Activated CD8-positive, alpha-beta memory T cell treated with anti-CD3 and anti-CD28 coated beads, Interleukin-2, amount 50 U/mL, for 24 hours (primary cell): ENCODE measurements at regions not wholly inside any gene's neighbourhood (a gene's known extent, or its start where the extent isn't known, plus 50 kb on each side); places are given as distances from the start of the nearest gene placed in this dataset.
"Not testable (repeated sequence)": the region's sequence is repeated elsewhere in the genome, so short reads cannot be mapped to it uniquely, and the experiment has no call there.

Experiments used
- DNase-seq: peaks from one replicate; pipeline ENCODE4 v3.0.0-alpha.2; 2020; ENCODE audit errors: extremely low read depth

DNA sequence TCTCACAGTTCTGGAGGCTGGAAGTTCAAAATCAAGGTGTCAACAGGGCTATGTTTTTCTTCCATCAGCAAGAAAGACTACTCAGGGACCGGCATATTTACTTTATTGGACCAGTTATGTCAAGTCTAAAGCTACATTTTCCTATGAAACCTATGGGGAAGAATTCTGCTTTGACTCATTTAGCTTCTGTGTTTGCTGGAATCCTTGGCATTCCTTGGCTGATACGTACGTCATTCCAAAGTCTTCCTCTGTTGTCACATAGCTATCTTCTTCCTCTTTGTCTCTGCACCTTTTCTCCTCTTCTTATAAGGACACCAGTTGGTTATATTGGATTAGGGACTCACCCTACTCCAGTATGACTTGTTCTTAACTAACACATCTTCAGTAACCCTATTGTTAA, 137.4 kb upstream of the FBXO11 start:
- DNase-seq = no peak

DNA sequence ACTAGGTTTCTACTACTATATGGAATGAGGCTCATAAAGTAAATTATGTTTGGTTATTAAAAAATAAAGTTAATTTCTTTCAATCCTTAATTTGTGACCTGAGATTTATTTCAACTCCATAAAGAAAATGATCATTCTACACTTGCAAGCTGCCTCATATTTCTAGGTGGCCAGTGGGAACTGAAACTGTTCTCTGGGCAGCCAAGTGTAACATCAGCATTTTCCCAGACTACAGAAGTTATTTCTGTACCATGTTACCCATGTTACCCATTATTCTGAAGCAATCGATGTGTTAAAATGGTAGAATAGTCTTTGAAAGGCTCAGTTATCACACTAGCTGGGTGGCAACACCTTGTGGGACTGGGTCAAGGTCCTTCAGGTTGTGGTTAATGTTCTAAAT, 139.3 kb upstream of the FBXO11 start:
- no peak for DNase-seq

DNA sequence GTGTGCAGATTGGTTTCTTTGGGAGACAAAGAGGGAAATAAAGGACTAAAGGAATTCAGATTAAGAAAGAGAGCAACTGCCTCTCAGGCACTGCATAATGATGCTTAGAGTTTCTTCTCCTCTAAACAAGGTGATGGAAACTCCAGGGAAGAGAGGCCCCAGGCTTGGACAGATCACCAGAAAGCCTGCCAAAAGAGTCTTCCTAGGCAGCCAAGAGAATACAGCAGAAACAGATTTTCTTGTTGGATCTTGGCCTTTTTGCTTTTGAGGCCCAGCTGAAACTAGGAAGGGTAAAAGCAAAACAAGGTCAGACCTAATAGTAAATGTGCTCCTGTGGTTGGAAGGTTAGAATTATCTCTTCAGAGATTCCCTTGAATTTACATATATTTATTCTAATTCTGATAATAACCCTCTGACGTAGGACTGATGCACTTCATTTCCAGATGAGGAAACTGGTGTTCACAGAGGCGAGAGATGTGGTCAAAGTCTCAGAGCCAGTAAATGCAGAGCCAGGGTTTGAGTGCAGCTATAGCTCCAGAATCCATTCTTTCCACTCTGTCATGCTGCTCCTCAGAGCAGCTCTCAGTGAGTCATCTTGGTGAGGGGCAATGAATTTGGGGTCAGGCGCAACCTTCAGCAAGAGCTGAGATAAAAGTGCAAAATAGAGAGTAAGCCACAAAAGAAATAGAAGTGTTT, 142.3 kb upstream of the FBXO11 start:
- DNase-seq = no peak

DNA sequence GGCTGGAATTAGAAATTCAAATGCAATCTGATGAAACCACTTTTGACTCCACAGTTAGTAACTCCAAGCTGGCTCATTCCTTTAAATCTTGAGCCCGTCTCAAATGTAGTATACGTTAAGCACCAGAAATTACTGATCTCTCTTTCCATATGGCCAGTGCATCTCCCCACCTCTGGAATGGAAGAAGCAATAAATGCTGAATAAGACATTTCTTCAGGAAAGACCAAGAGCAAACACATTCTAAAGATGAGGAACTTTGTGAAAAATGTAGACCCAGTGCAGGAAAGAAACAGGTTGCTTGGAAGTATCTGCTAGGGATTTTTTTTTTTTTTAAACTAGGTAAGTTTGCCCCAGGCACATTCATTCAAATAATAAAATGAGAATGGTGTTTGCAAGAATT, 143.1 kb upstream of the FBXO11 start:
- no peak for DNase-seq

DNA sequence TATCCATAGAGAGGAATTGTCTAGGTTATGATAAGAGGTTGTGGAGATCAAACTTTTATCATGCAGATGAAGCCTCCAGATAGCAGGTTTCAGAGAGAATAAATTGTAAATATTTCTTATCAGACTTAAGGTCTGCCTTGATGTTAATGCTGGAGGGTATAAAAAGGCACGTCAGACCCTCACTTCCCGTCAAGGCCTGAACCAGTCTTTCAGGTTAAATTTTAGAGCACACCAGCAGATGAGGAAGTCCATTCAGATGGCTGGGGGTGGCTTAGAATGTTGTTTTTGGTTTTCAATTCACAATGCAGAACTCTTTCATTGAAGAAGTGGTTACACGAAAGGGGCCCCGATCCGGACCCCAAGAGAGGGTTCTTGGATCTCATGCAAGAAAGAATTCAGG, 144.4 kb upstream of the FBXO11 start:
- no peak for DNase-seq

DNA sequence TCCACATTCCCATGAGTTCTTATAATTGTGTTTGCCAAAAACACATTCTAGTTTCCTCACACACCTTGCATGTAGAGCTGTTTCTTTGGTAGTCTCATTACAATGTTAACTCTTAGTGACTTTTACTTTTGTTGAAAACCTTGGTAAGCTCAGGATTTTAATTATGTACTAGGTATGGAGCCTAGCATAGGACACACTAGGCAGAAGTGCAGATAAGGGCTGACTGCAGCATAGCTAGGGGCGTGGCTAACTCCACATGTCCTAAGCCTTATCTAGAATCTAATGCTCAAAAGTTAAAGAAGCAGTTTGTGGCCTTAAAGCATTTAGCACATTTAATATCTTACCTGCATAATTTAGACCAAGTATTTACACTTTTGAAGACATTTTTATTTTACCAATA, 153.7 kb upstream of the FBXO11 start:
- no peak for DNase-seq

DNA sequence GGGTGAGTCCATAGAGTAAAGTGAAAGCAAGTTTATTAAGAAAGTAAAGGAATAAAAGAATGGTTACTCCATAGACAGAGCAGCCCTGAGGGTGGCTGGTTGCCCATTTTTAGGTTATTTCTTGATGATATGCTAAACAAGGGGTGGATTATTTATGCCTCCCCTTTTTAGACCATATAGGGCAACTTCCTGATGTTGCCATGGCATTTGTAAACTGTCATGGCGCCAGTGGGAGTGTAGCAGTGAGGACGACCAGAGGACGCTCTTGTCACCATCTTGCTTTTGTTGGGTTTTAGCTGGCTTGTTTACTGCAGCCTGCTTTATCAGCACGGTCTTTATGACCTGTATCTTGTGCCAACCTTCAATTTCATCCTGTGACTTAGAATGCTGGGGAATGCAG, 155.4 kb upstream of the FBXO11 start:
- DNase-seq = not testable (repeated sequence)

DNA sequence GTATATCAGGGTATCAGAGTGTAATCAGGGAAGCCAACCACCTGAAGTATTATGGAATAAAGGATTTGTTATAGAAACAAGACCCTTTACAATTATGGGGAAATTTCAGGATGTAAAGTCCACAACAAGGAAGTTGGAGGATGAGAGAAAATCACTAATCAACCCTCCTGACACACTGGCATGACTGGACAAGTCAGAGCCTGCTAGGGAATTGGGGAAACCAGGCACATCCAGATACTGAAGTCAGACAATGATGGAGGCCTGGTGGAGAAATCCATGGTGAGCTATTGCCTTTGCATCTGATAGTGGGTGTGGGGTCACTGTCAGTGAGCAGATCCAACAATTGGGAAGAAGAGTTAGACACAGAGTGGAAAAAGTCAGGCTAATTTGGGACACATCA, 158.8 kb upstream of the FBXO11 start:
- DNase-seq = no peak

DNA sequence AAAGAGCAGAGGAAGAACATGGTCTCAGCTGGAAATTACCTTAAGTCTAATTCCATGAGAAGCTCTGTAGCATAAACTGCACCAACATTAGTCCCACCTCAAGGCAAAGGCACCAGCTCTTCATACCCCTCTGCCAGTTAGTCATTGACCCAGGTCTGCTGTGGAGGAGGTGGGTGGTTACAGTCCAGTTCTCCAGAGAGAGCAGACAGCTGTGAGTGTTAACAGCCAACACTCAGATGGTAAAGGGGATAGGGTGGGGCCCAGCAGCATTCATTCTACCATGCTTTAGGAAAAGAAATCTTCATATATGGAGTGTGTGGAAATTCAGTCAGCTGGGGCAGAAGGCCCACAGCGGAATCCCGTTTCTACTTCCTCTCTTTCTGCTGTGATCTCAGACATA, 159.7 kb upstream of the FBXO11 start:
- no peak for DNase-seq

DNA sequence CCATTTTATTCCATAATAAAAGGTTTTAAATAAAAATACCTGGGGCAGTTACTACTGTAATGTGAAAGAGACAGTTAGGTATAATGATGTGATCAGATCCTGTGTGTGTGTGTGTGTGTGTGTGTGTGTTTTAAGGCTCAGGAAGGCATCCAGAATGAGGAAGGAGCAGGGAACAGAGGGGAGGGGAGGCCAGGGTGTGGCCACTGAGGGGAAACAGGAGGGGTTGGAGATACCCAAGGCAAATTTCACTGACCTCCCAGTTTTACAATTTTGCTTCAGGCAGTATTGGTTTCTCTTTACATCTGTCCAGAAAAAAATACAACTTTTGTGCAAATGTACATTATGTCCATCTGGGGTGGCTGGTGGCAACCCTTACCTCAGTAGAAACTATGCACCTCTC, 163.5 kb upstream of the FBXO11 start:
- no peak for DNase-seq

DNA sequence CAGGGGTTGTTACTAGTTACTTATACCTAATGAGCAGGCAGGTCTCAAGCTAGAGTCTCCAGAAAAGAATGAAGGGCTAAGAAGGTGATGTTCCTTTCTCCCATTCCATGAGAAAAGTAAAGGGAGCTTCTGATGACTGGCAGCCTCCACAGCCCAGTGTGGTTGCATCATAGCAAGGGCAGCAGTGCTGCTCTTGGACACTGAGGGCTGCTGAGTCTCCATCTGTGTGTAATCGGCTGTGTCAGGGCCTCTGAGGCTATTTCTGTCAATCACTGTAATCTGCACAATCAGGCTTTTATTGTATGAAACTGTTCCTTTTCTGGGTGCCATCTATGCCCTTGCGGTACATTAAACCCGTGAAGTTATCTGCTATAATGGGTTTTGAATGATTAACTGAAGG, 164.1 kb upstream of the FBXO11 start:
- no peak for DNase-seq

DNA sequence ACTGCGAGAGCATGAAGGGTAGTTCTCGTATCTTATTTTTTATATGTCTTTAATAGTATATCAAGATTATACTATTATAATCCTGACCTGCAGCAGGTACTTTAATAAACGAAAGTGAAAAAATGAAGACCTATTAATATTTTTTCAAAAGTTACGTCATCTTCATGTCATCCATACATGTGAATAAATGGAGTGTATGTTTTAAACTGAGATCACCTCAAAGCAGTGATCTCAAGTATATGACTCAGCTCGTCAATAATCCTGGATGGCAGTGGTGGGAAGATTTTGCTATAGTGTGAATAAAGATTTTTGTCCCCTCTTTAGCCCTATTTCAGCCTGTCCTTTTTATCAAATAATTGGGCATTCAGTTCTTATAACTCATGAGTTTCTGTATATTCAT, 166.3 kb upstream of the FBXO11 start:
- no peak for DNase-seq

DNA sequence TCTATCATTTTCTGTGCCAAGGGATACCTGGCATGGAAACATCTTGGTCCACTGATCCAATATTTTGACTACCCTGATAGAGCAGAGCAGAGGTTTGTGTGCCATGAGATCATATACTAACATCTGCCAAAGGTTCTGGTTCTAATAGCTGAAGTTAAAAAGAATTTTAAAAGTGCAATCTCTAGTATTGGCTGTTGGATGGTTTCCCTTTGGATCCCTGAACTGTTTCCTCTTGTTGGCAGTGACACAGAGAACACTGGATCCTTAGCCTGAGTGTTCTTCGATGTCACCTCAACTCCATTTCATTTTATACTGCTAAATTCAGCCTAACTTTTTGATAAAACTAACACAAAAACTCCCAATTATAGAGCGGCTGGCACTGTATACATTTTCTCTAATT, 169.3 kb upstream of the FBXO11 start:
- no peak for DNase-seq

DNA sequence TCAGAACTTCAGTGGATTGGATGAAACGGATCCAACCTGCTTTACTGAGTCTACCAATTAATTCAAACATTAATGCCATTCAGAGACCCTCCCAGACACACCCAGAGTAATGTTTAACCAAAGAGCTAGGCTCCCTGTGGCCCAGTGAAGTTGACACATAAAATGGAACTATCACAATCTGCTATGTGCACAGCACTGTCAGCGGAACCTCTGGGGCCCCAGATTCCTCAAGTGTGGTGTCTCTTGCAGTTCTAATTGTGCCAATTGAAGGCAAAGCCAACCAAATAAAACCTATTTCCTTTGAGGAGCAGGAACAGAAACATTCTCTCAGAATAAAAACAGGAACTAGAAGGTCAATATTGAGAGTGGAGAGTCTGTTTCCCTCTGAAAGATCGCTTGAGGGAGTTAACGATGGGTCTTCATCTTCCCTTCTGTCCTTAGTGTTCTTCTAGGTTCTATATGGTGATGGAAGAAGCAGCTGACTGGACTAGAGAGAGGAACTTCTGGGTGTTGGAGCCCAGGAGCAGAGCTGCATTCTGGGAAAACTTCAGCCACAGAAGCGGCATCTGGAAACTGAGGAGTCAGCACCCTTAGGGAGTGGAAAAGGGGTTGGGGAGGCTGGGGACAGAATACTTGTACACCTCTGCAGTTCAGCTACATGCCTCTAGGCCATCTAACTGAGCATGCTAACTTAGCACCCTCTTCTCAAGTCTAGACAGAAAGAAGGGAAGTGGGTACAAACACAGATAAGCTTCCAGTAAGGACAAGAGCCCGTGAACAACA, 174.4 kb upstream of the FBXO11 start:
- DNase-seq = no peak

DNA sequence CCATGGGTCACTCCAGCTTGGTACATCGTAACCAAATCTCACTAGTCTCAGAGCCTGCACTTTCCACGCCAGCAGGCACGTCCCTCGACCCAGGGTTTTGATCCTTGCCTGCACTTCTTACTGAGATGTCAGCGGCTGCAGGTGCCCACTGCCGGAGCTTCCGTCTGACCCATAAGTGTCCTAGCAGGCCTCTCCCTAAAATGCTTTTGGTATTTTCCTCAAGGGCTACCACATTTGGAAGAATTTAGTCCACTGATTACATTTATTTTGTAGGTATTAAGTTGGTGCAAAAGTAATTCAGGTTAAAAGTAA, 175.0 kb upstream of the FBXO11 start:
- DNase-seq = no peak

DNA sequence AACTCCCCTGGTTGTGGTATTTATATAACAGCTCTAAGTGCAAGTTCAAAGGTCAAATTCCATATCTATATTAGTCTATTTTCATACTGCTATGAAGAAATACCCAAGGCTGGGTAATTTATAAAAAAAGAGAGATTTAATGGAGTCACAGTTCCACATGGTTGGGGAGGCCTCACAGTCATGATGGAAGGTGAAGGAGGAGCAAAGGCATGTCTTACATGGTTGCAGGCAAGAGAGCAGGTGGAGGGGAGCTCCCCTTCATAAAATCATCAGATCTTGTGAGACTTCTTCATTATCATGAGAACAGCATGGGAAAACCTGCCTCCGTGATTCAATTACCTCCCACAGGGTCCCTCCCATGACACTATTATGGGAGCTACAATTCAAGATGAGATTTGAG, 179.6 kb upstream of the FBXO11 start:
- no peak for DNase-seq

DNA sequence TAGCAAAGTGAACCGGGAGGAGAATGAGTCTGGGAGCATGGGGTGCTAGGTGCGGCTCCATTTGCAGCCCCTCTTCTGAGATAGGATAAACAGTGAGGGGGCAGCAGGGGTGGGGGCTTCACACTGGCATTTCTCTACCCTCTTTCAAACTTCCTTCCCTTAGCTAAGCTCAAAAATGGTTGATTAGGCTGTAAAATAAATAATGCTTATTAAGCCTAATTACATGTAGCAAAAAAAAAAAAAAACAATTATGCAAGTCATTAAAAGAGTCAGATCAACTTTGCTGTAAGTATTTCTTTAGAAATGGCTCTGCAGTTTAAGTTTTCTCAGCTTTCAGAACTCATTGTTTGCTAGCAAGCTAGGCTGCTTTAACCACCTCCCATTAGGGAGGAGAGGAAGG, 182.7 kb upstream of the FBXO11 start:
- no peak for DNase-seq

DNA sequence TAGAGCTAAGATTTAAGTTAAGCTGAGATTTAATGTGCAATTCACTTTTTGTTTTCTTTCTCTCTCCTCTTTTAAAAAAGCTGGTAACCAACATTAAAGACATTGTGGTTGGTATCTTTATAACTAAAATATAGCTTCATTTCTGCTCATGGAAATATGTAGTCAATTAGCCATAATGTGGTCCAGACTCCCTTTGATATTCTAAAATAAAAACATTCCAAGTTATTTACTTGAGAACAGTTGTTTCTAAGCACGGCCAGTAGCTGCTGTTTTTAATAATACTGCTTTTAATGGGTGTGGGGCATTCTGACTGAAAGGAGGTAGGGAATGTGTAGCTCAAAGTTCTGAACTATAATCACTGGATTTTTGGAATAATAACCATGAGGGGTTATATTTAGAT, 183.3 kb upstream of the FBXO11 start:
- no peak for DNase-seq

DNA sequence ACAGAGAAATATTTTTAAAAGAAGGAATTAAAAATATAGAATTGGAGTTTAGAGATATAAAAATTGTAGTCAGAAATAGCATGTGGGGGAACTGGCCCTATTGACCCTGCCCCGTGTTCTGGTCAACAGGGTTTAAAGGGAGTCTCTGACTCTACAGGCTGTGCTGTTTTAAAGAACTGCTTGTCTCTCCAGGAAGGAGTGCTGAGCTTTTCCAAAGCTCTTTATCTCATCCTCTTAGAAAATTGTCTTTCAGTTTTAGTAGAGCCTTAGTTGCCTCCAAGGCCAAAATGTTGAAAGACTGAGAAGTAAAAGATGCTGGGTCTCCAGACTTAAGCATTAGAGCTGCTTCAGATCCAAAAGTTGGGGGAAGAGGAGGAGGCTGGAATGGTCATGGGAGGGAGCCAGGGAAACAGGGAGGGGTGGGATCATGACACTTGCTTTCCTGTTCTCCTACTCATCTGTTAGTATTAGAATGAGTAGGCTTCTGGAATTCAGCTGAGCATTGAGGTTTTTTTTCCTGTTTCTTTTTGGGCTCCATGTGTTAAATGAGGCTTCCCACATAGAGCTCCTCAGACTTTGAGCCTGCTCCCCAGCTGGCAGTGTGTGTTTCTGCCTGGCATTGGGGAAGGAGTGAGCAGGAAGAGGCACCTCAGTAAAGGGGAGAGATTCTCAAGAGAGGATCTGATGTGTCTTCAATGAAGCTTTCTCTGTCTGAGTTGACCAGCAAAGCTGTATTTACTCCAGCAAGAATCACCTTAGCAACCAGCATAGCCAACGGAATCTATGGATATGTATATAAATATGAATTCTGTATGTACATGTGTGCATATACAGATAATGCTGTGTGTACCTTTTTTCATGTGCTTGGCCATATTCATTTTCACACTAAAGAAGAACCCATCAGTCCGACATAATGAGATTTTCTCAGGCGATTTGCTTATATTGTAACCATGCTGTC, 186.8 kb upstream of the FBXO11 start:
- no peak for DNase-seq

DNA sequence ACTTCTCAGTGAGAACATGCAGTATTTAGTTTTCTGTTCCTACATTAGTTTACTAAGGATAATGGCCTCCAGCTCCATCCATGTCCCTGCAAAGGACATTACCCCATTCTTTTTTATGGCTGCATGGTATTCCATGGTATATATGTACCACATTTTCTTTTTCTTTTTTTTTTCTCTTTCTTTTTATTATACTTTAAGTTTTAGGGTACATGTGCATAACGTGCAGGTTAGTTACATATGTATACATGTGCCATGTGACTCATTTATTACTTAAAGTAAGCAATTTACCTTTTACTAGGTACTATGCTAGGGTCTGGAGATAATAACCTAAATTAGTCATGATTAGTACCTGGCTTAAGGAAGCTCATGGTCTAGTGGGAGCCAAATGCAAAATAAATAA, 190.5 kb upstream of the FBXO11 start:
- DNase-seq = not testable (repeated sequence)

DNA sequence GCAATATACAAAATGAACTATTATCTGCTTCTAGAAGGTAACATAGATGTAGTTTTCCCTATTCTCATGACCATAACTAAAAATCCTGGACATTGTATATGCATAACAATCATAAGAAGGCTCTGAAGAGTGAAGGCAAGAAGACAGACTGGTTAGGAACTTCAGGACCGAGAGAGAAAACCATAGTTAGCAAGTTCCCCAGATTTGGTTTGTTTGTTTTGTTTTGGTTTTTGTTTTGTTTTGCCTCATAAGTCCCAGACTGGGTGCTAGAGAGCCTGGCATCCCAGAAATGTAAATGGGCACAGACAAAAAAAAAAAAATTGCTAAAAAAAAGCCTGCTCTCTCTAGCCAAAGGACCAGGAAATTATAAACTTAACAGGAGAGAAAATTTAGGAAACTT, 192.2 kb upstream of the FBXO11 start:
- no peak for DNase-seq

DNA sequence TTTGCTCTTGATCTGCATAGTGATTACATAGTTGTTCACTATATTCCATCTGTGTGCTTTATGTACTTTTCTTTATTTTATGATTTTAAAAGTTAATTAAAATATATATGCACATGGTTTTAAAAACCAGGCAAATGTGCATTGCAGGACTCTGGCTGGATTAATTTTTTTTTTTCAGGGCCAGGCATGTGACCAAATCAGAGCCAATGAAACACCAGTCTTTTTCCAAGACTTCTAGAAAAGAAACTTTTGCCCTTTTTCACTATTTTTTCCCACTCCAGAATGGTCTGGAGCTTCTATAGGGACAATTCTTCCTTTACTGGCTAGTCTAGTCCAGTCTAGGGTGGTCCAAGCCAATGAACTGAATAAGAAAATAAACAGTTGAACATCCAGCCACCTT, 198.1 kb upstream of the FBXO11 start:
- DNase-seq = no peak

DNA sequence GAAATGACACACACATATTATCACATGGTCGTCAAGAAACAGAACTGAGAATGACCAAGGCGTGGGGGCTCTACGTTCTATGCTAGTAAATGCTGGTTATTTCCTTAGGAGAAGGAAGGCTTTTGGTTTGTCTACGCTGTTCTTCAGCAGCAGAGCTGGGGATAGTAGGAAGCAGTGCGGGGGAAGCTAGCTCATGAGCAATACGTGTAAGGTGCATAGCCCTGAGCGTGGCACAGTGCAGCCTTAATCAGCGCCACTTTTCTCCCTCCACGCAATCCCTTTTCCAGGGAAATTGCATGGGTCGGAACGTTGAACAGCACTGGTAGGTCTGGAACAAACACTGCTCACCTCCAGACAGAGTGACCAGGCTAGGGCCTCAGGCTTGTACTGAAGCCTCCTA, 199.6 kb upstream of the FBXO11 start:
- DNase-seq = no peak
